ENCODE measurements at regions not wholly inside any gene's neighbourhood (a gene's known extent, or its start where the extent isn't known, plus 50 kb on each side); places are given as distances from the start of the nearest gene placed in this dataset.

DNA sequence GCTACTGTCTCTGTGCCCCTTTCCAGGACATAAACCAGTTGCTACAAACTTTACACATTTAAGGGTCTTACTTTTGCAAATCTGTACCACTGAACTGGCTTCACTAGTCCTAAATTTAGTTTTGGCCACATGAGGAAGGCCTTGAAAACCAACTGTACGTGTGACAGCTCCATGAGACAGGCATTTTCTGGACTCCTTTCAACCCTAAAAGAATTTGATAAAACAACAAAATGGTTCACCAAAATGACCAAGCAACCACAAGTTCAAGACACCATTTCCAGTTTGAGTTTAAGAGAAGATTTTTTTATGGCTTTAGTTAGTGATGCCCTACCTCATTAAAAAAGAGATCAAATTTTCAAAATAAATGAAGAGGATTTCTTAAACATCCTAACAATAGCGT is 246.4 kb downstream of the ZNF674 start:
- H3K36me3 Mint-ChIP-seq: no peaks in the 10 kb centered on the region
- H3K9me3 Mint-ChIP-seq: no peaks in the 10 kb centered on the region
- no peaks in the 10 kb centered on the region for H3K4me1 Mint-ChIP-seq
- H3K27me3 Mint-ChIP-seq: peaks cover 2% of the 10 kb centered on the region
- H3K4me3 Mint-ChIP-seq: no peak overlapping the region
- H3K27ac Mint-ChIP-seq: no peak overlapping the region

DNA sequence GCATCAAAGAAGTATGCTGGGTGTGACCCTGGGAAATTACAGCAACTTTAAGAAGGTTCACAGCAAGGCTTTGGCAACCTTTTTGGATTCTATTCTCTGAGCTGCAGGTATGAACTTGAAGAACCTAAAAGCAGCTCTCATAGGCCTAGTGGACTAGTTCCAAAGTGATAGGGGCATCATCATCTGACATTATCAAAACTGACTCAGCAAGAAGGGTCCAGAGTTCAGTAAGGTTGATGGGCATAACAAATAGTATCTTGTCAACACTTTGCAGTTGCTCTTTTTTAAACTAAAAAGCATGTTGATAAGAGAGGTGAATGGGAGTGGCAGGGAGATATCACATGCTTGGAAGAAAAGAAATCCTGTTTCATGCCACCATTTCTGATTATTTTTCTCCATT is 249.3 kb downstream of the ZNF674 start:
- Mint-ChIP-seq H3K9me3 (no peaks in the 10 kb centered on the region), H3K4me1 (no peaks in the 10 kb centered on the region), H3K36me3 (no peaks in the 10 kb centered on the region), H3K4me3 (no peak overlapping the region), H3K27me3 (peaks cover 2% of the 10 kb centered on the region), H3K27ac (no peak overlapping the region)

DNA sequence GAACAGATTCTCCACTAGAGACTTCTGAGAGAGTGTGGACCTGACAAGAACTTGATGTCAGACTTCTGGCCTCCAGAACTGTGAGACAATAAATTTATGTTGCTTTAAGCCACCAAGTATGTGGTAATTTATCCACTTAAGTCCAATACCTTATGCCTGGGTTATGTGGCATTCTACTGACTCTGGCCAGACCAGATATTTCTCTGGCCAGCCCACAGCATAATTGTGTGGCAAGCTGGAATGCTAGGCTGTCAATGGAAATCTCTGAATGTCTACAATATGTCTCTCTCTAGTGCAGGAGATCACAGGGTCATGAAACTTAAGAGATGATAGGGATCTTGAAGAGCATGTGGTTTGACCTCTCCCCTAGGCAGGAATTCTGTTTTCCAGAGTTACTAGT is 251.0 kb downstream of the ZNF674 start:
- no peaks in the 10 kb centered on the region for H3K36me3 Mint-ChIP-seq
- no peaks in the 10 kb centered on the region for H3K9me3 Mint-ChIP-seq
- no peaks in the 10 kb centered on the region for H3K4me1 Mint-ChIP-seq
- H3K27ac Mint-ChIP-seq: no peak overlapping the region
- H3K4me3 Mint-ChIP-seq: no peak overlapping the region
- H3K27me3 Mint-ChIP-seq: peaks cover 2% of the 10 kb centered on the region

DNA sequence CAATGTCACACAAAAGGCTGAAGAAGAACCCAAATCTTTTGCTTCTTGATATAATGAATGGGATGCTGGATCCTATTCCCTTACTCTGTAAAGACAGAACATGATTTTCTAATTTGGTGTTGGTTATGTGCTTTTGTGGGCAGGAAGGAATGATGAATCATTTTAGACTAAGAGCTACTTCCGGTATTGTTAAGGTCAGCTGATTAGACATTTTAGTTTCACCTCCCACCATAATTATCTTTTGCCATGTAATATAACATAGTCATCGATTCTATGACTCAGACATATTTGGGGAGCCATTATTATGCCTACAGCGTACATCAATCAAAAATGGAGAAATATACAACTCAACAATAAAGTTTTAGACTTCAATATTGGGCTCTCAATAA is 265.3 kb downstream of the ZNF674 start:
- no peak overlapping the region for H3K4me3 Mint-ChIP-seq
- H3K27me3 Mint-ChIP-seq: no peaks in the 10 kb centered on the region
- no peak overlapping the region for H3K27ac Mint-ChIP-seq

DNA sequence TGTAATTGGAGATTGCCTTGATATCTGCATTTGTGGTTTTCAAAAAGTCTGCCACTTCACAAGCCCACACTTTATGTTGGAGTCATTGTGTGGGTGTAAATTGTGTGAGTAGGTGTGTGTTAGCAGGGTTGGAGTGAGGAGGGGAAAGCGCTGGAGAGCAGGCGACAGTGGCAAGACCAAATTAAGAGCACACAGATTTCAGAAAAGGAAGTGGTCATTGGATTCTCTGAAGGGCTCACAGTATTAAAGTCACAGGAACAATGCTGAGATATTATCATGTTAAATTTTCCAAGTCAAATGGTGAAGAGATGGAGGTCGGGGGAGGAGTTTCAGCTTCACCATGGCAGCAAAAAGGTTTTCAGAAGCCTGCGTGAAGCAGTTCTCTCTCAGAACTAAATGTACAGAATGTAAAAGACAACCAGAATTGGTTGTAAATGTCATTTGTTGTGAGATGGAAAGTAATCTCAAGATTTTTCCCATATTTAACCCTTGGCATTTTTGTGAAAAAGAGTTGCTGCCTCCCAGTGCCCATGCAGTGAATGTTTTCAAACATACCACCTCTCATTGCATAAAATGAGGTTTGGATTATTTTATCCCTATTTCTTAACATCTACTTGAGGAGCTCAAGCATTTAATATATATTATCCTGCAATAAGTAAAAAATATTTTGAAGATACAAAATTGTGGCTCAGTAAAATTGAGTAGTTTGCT is 265.9 kb downstream of the ZNF674 start:
- Mint-ChIP-seq H3K4me3 (no peak overlapping the region), H3K4me1 (peaks cover 0 to 2% (median 0%) of the 10 kb centered on the region in 3 donors), H3K27me3 (no peaks in the 10 kb centered on the region), H3K9me3 (no peaks in the 10 kb centered on the region), H3K36me3 (no peaks in the 10 kb centered on the region), H3K27ac (no peak overlapping the region)

More for the DNA sequence above, 265.3 kb downstream of the ZNF674 start:
- H3K36me3 Mint-ChIP-seq: no peaks in the 10 kb centered on the region
- peaks cover 0 to 2% (median 0%) of the 10 kb centered on the region in 3 donors for H3K4me1 Mint-ChIP-seq
- H3K9me3 Mint-ChIP-seq: peaks cover 0 to 2% (median 0%) of the 10 kb centered on the region in 3 donors

DNA sequence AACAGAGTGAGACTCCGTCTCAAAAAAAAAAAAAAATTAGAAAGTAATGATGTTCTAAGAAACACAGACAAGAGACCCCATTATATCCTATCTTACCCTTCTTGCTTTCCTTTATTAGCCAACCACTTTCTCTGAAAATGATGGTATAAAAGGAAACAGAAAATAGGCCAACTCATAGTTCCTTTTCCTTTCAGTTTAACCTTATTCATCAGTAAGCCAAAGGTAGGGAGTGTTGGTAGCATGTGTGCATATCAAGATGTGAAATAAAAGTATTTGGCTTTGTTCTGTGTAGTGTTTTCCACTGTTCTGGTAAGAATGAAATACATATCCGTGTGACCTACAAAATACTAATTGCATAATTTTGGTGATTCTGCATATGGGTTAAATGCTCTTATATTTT is 266.6 kb downstream of the ZNF674 start:
- Mint-ChIP-seq H3K9me3 (peaks cover 0 to 3% (median 0%) of the 10 kb centered on the region in 3 donors), H3K27me3 (no peaks in the 10 kb centered on the region), H3K4me3 (no peak overlapping the region), H3K27ac (no peak overlapping the region), H3K36me3 (no peaks in the 10 kb centered on the region), H3K4me1 (peaks cover 0 to 2% (median 0%) of the 10 kb centered on the region in 3 donors)

DNA sequence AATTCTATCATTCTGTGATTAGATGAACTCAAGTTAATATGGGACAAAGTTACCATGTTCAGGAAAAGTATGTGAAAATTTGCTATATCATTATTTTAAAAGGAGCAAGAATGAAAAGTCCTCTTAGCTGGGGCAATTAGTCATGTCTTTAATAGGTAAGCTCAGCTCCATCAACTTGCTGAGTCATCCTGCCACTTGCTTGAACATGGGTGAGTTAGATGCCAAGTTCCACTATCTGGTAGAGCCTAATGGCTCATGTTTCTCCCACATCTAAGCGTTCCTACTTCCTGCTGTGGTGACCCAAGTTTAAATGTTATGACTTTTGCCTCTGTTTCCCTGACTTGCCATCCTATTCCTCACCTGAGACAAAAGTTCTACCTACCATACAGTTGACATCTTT is 276.8 kb downstream of the ZNF674 start:
- Mint-ChIP-seq H3K4me1 (no peaks in the 10 kb centered on the region), H3K4me3 (no peak overlapping the region), H3K36me3 (peaks cover 3% of the 10 kb centered on the region), H3K27ac (no peak overlapping the region), H3K9me3 (peaks cover 0 to 1% (median 0%) of the 10 kb centered on the region in 3 donors), H3K27me3 (peaks cover 10% of the 10 kb centered on the region)

DNA sequence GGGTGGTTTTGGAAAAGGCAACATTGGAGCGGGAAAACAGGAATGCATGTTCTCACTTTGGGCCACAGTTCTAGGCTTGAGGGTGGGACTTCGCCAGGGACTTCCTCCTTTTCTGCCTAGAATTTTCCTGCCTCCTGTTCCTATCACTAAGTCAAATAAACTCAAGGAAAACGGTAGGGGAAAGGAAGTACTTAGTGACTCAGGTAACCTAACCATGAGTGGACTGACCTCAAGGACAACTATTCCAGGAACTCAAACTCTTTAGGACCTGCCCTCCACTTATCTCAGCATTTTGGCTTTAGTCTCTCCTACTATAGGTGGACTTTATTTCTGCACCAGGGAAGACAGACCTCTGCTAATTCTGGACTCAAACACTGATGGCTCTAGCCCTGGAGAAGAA is 281.7 kb downstream of the ZNF674 start:
- no peak overlapping the region for H3K4me3 Mint-ChIP-seq
- H3K4me1 Mint-ChIP-seq: no peaks in the 10 kb centered on the region
- H3K36me3 Mint-ChIP-seq: no peaks in the 10 kb centered on the region
- no peak overlapping the region for H3K27ac Mint-ChIP-seq
- no peaks in the 10 kb centered on the region for H3K9me3 Mint-ChIP-seq
- peaks cover 5% of the 10 kb centered on the region for H3K27me3 Mint-ChIP-seq

DNA sequence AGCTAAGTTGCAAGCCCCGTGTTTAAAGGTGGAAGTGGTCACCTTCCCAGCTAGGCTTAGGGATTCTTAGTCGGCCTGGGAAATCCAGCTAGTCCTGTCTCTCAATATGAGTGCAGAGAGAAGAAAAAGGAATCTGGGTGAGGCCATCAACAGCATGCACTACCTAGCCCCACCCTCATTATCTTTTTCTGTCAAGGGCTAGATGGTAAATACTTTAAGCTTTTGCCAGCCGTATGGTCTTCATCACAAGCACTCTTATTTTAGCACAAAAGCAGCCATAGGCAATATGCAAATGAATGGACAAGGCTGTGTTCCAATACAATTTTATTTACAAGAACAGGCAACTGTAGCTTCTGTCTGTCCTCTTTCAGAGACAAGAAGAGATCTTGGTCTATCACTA is 282.9 kb downstream of the ZNF674 start:
- Mint-ChIP-seq H3K27ac (no peak overlapping the region), H3K4me3 (no peak overlapping the region), H3K36me3 (no peaks in the 10 kb centered on the region), H3K9me3 (no peaks in the 10 kb centered on the region), H3K27me3 (peaks cover 3% of the 10 kb centered on the region), H3K4me1 (peaks cover 0 to 2% (median 0%) of the 10 kb centered on the region in 3 donors)

DNA sequence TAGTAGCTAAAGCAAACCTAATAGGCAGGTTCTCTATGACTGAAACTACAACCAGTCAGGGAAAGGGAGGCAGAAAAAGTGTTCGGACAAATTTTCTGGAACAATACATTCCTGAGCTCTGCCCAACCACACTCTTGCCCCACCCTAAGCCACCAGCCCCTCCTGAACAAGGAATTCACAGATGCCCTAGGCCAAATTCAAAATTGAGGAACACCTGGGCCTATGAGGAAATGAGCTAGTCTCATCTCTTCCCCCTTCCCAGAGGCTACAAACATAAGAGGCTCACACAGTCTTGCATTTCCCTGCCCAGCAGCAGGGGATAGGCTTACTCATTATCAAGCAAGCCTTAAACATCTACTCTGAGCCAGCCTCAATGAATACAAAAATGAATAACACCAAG is 284.7 kb downstream of the ZNF674 start:
- H3K27ac Mint-ChIP-seq: no peak overlapping the region
- no peaks in the 10 kb centered on the region for H3K9me3 Mint-ChIP-seq
- peaks cover 0 to 10% (median 0%) of the 10 kb centered on the region in 3 donors for H3K4me1 Mint-ChIP-seq
- peaks cover 3% of the 10 kb centered on the region for H3K27me3 Mint-ChIP-seq
- H3K4me3 Mint-ChIP-seq: no peak overlapping the region
- no peaks in the 10 kb centered on the region for H3K36me3 Mint-ChIP-seq

DNA sequence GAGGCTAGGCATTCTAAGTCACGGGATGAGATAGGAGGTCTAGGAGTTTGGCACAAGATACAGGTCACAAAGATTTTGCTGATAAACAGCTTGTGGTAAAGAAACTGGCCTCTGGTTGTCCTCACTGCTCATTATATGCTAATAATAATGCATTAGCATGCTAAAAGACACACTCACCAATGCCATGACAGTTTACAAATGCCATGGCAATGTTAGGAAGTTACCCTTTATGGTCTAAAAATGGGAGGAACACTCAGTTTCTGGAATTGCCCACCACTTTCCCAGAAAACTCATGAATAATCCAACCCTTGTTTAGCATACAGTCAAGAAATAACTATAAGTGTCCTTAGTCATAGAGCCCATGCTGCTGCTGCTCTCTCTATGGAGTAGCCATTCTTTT is 286.9 kb downstream of the ZNF674 start:
- peaks cover 0 to 2% (median 0%) of the 10 kb centered on the region in 3 donors for H3K9me3 Mint-ChIP-seq
- no peaks in the 10 kb centered on the region for H3K27me3 Mint-ChIP-seq
- H3K27ac Mint-ChIP-seq: no peak overlapping the region
- no peak overlapping the region for H3K4me3 Mint-ChIP-seq
- H3K36me3 Mint-ChIP-seq: no peaks in the 10 kb centered on the region
- peaks cover 0 to 16% (median 1%) of the 10 kb centered on the region in 3 donors for H3K4me1 Mint-ChIP-seq

DNA sequence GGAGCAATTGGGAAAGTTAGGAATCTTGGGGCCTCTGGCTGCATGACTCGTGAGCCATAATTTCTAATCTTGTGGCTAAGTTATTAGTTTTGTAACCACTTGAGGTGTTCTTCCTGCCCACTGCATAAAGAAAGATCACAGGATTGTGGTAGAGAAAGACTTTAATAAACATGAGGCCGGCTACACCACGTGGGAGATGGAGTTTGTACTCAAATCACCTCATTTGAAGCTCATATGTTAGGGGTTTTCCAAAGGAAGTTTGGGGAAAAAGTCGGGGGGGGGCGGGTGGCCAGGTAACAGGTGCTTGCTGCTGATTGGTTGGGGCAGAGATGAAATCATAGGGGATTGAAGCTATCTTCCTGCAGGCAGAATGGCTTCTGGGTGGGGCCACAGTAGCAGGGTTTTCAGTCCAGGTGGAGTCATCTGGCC is 287.8 kb downstream of the ZNF674 start:
- peaks cover 0 to 2% (median 0%) of the 10 kb centered on the region in 3 donors for H3K9me3 Mint-ChIP-seq
- no peak overlapping the region for H3K4me3 Mint-ChIP-seq
- no peaks in the 10 kb centered on the region for H3K36me3 Mint-ChIP-seq
- no peaks in the 10 kb centered on the region for H3K27me3 Mint-ChIP-seq
- no peak overlapping the region for H3K27ac Mint-ChIP-seq
- H3K4me1 Mint-ChIP-seq: peaks cover 0 to 16% (median 1%) of the 10 kb centered on the region in 3 donors

DNA sequence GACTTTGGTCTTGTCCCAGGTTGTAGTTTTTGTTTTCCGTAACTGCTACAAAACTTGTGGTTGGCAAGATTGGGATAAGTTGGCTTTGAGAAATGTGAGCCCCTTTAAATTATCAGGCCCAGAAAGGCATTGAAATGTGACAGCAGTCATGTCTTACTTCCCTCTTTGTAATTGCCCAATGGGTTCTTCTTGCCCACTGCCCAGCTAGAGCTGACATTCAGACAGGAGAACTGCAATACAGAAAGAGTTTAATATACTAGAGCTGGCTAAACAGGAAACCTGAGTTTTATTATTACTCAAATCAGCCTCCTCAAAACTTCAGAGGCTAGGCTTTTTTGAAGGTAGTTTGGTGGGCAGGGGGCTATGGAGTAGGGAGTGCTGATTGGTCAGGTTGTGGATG is 288.3 kb downstream of the ZNF674 start:
- H3K4me3 Mint-ChIP-seq: no peak overlapping the region

DNA sequence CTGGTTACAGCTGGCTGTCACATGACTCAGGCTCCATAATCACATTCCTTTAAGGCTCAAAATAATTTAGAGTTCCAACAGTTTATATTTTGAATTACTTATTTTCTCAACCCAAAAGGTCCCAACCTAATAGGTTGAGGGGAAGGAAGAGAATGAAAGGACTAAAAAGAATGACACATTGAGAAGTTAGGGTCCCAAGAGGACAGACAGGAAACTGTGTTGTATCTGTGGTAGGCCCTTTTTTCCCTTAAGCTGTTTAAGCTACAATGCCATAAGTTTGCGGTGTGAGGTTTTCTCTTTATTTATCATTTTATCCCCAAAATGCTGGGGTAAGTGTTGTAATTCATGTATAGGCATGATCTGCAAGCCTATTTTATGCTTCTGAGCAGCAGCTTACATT is 290.2 kb downstream of the ZNF674 start:
- H3K36me3 Mint-ChIP-seq: peaks cover 3% of the 10 kb centered on the region
- no peak overlapping the region for H3K27ac Mint-ChIP-seq
- H3K27me3 Mint-ChIP-seq: no peaks in the 10 kb centered on the region
- peaks cover 0 to 2% (median 0%) of the 10 kb centered on the region in 3 donors for H3K9me3 Mint-ChIP-seq
- H3K4me3 Mint-ChIP-seq: no peak overlapping the region
- H3K4me1 Mint-ChIP-seq: peaks cover 0 to 16% (median 1%) of the 10 kb centered on the region in 3 donors

More for the DNA sequence above, 288.3 kb downstream of the ZNF674 start:
- Mint-ChIP-seq H3K27ac (peak overlapping the region in 1 of 3 donors; percentile 61), H3K4me1 (peaks cover 0 to 16% (median 1%) of the 10 kb centered on the region in 3 donors), H3K36me3 (peaks cover 3% of the 10 kb centered on the region), H3K27me3 (no peaks in the 10 kb centered on the region), H3K9me3 (peaks cover 0 to 2% (median 0%) of the 10 kb centered on the region in 3 donors)

DNA sequence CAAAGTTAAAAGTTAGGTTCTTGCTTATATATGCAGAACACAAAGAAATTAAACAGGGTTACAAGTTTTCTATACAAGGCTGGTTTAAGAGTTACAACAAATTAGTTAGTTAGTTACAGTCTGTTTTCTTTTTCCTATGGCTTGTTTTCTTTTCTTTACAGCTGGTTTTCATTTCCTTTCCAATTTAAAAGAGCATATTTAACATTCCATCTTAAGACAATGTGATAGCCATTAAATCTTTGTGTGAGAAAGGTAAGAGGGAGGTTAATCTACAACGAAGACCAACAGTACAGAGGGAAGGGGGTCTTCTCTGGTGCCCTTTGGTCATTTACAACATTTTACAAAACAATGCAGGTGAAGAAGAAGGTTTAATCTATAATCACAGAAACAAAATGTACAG is 290.6 kb downstream of the ZNF674 start:
- no peaks in the 10 kb centered on the region for H3K27me3 Mint-ChIP-seq
- peaks cover 3% of the 10 kb centered on the region for H3K36me3 Mint-ChIP-seq
- H3K9me3 Mint-ChIP-seq: peaks cover 0 to 2% (median 0%) of the 10 kb centered on the region in 3 donors
- no peak overlapping the region for H3K4me3 Mint-ChIP-seq
- peaks cover 0 to 16% (median 1%) of the 10 kb centered on the region in 3 donors for H3K4me1 Mint-ChIP-seq
- H3K27ac Mint-ChIP-seq: no peak overlapping the region

DNA sequence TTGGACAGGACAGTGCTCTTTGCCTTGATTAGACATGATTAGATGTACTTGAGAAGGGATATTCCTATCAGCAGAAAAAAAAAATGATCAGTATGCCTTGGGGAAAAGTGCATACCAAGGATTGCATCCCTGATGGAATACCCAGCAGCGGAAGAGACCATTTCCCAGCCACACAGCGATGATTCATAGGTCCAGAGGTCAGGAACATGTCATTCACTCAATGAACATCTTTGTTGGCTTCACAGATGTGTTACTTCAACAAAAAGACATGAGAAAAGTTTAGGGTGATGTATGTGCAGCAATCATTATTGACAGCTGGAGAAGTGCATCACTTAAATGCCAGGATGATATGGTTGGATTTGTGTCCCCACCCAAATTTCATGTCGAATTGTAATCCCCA is 293.5 kb downstream of the ZNF674 start:
- Mint-ChIP-seq H3K9me3 (peaks cover 0 to 2% (median 0%) of the 10 kb centered on the region in 3 donors), H3K4me3 (no peak overlapping the region), H3K36me3 (peaks cover 7% of the 10 kb centered on the region)

More for the DNA sequence above, 293.5 kb downstream of the ZNF674 start:
- no peaks in the 10 kb centered on the region for H3K27me3 Mint-ChIP-seq
- H3K27ac Mint-ChIP-seq: no peak overlapping the region
- peaks cover 0 to 8% (median 1%) of the 10 kb centered on the region in 3 donors for H3K4me1 Mint-ChIP-seq
